Thyroid gland (tissue), 4 donors: ENCODE measurements at regions not wholly inside any gene's neighbourhood (a gene's known extent, or its start where the extent isn't known, plus 50 kb on each side); places are given as distances from the start of the nearest gene placed in this dataset.

Experiments used
- POLR2A ChIP-seq, 2 donors: fragments of 450-650 bp; IDR thresholded peaks; one replicate each; pipeline ENCODE4 v1.6.1; 2017; ENCODE audit warnings: antibody characterized with exemption in 2 of 2, mild to moderate bottlenecking in 2 of 2, moderate library complexity in 1 of 2
- TF ChIP-seq, protein P1 (sequence below), 6 experiments: fragments of 200-600 bp in 3 of 6; fragments of 450-650 bp in 3 of 6; sonication (generic) in 3 of 6; IDR thresholded peaks; one replicate each; pipeline ENCODE4 v1.5.1; 2016 to 2019; ENCODE audit warnings: antibody characterized with exemption in 6 of 6, mild to moderate bottlenecking in 2 of 6, inconsistent platforms in 1 of 6, moderate library complexity in 1 of 6

- TF ChIP-seq, protein P1, sequence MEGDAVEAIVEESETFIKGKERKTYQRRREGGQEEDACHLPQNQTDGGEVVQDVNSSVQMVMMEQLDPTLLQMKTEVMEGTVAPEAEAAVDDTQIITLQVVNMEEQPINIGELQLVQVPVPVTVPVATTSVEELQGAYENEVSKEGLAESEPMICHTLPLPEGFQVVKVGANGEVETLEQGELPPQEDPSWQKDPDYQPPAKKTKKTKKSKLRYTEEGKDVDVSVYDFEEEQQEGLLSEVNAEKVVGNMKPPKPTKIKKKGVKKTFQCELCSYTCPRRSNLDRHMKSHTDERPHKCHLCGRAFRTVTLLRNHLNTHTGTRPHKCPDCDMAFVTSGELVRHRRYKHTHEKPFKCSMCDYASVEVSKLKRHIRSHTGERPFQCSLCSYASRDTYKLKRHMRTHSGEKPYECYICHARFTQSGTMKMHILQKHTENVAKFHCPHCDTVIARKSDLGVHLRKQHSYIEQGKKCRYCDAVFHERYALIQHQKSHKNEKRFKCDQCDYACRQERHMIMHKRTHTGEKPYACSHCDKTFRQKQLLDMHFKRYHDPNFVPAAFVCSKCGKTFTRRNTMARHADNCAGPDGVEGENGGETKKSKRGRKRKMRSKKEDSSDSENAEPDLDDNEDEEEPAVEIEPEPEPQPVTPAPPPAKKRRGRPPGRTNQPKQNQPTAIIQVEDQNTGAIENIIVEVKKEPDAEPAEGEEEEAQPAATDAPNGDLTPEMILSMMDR (IDR thresholded peaks at IDR 0.05): no peak
- no peak for TF ChIP-seq POLR2A (IDR thresholded peaks at IDR 0.05)
These were observed 618.4 kb downstream of the CDH9 start for GRCh38 chr5:26419987-26420386.
